D341Med (cell line): ENCODE measurements at regions not wholly inside any gene's neighbourhood (a gene's known extent, or its start where the extent isn't known, plus 50 kb on each side); places are given as distances from the start of the nearest gene placed in this dataset.
"Not testable (repeated sequence)": the region's sequence is repeated elsewhere in the genome, so short reads cannot be mapped to it uniquely, and the experiment has no call there.

Source experiments
- DNase-seq: peaks from one replicate; pipeline ENCODE4 v3.0.0; 2012; ENCODE audit warnings: low spot score

DNA sequence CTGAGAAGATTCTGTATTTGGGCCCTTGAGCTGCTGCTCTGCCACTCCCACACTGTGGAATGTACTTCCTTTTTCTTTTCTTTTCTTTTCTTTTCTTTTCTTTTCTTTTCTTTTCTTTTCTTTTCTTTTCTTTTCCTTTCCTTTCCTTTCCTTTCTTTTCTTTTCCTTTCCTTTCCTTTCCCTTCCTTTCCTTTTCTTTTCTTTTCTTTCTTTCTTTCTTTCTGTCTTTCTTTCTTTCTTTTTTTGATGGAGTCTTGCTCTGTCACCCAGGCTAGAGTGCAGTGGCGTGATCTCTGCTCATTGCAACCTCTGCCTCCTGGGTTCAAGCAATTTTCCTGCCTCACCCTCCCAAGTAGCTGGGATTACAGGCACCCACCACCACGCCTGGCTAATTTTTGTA lies 89.8 kb downstream of the DNAAF6 start:
- not testable (repeated sequence) for DNase-seq

DNA sequence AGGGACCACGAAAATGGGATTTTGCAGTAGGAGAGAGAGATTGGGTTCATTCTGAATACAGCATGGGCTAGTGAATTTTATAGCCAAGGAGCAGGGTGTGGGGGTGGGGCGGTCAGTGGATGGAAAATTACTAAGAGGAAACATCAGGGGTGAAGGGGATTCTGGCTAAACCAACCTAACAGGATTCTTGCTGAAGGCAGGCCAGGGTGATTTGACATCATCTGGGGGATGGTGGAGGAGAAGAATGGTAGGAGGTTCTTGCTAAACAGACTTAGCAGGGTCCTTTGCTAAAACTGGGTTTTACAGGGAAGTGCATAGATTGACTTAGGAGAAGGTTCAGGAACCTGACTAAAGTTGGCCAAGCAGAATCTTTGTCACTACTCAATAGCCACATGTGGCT lies 91.9 kb downstream of the DNAAF6 start:
- DNase-seq, result no peak

DNA sequence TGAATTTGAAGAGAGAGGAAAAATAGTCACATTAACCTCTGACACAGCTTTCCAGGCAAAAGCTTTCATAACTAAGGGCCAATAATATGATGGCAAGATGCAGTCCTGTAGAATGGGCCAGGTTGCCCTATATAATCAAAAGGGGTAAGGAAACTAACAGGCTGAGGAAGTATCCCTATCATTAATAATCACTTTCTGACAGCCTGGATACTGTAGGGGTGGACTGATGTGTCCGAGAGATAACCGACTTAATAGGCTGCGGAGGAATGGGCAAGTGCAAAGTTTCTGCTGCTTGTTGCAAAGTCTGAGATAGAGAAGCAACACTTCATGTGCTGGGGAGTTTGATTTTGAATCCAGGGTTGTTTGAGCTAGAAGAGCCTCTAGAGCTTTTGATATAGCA lies 94.8 kb downstream of the DNAAF6 start:
- DNase-seq, result no peak

DNA sequence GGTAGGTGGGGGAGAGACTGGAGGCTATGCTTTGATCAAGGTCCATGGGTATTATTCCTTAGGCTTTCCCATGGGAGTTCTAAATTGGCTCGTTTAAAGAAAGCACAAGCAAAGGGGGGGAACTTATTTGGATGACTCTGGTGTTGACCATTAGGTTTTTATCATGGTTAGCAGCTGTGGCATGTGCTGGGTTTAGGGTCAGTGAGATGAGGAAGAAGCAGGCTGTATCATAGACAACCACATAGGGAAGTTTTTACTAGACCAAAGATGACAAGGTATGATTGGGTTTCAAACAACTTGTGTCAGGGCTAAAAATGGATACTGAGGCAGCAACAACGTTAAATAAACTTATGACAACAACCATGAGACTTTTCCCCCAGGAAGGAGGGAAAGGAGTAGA lies 97.7 kb downstream of the DNAAF6 start:
- DNase-seq, result no peak

DNA sequence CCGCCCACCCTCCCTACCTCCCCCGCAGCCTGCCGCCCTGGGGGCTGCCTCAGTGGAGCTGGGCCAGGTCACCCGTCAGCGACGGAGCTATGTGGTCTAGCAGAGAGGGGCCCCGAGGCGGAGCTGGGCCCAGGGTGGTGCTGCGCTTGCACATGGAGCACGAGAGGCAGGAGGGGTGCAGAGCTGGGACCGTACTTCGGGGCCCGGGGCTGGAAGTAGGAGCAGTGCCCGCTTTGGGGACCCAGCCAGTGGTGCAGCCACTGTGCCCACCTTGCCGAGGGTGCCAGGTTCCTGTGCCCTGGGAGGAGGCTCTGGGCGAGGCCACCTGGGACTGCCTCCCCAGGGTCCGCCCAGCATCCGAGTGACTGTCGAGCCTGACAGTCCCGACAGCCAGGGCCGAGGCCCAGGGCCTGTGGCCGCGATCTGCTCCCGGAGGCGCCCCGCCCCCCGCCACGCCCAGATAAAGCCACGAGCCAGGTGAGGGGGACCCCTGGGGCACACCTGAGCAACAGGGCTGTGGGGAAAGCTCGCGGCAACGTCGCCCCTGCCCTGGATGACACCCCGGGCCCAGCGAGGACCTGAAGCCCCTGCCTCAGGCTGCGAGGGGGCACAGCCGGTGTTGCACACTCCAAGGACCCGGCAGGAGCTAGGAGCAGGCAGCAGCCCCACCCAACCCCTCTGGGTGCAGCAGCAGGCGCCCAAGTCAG lies 117.5 kb downstream of the DNAAF6 start:
- DNase-seq, result no peak

DNA sequence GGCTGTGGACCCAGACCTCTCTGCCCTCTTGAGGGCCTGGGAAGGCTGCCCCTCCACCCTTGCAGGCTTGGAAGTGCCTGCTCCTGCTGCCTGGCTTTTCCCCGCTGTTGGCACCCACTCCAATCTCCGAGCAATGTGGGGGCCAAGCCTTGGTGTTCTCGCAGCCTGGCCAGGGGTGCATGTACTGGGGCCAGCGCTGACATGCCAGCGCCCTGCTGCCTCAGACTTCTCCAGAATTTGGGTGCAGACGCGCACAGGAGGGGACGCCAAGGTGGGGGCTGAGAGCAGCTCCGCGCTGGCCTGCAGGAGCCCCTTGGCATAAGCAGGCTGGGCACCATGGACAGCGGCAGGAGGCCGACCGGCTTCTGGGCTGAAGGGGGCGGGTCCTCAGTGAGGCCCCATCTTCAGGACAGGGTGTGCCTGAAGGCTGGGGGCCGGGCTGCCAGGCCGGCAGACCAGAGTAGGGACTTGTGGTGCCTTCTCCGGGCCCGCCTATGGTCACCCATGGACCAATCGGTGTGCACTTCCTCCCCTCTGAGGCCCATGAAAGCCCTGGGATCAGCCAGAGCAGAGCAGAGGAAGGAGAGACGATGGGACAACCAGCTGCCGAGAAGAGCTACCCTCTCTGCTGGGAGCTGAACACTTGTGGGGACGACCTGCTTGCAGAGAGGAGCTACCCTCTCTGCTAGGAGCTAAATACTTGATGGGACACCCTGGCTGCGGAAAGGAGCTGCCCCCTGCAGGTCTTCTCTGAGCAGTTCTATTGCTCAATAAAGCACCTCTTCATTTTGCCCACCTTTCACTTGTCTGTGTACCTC lies 118.3 kb downstream of the DNAAF6 start:
- peak; percentile 12 for DNase-seq

DNA sequence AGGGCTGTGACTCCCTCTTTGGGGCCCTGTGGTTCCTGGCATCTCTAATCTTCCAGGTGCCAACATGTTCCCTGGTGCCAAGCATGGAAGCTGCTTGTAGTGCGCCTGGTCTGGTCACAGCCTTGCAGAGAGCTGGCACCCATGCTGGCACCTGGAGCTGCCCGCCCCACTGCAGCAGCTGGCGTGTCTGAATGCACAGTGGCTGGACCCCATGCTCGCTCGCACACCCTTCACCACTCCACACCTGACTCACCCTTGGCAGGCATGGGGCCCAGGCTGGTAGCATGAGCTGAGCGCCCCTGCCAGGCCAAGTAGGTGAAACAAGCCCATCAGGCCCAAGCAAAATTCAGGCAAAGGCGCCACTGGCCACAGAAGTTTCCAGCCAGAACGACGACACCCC lies 119.1 kb downstream of the DNAAF6 start:
- no peak for DNase-seq

DNA sequence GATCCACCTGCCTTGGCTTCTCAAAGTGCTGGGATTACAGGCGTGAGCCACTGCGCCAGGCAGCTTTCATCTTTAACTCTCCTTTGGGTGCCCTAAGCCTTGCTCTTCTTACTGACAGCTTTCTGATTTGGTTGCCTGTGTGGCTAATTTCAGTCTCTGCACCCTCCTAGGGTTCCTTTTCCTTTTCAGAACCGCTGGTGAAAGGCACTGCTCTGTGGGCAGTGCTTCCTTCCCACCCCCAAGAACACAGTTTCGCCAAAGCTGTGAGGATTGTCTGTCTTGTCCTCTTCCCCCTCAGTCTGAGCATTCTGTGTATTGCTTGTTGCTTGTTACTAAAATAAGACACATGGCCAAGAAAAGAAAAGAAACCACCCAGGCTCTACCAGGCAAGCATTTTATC lies 101.4 kb upstream of the FRMPD3 start:
- no peak for DNase-seq

DNA sequence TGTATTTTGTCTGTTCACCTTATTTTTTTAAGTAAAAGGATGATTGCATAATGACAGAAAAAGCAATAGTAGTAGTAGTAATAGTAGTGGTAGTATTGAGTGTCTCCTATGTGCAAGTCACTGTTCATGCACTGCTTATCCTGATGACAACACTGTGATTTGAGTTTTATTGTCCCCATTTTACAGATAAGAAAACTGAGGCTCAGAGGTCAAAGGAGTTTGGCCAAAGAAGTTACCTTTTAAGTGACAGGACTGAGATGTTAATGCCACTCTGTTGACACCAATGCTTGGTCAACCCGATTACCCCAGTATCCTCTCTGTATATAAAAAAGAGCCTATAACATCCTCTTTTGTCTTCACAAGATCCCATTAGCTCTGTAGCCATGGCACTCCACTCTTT lies 100.5 kb upstream of the FRMPD3 start:
- no peak for DNase-seq

DNA sequence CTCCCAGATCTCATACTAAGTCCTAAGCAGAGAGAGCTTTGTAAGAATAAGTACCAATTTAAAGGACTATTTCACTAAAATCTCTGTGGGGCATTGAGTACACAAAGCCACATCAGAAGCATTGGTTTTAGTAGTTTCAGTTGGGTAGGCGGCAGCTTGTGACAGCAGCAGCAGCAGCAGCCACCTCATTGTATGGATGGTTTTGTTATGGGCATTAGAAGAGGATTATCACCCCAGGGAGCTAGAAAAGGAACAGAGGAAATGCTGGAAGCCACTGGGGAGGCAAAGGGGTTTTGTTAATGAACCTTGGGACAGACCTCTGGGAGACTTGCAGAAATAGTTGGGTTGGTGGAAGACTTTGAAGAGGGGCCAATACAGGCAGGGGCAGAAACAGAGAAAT lies 93.9 kb upstream of the FRMPD3 start:
- no peak for DNase-seq

DNA sequence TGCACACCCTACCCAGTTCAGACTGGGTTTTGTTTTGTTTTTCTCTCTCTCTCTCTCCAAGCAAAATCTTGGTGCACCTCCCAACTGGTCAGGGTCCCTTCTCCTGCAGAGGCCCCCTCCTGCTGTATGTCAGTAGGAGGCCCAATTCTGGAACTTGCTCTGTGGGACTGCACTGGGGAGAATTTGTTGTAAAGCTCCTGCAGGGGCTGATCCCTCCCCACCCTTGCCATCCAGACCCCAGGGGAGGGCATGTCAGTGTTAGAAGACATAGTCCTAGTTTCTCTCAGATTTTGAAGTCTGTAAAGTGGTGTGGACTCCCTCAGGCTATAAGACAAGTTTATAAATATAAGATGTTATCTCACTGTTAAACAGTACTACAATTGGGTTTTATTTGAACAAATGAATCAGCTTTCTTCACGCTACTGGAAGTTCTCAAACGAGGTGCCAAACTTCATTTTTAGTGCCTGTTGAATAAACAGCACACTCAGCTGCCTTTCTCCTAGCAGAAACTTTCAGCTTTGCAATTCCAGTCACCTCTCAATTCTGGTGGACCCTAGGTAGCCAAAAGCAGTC lies 88.6 kb upstream of the FRMPD3 start:
- no peak for DNase-seq

DNA sequence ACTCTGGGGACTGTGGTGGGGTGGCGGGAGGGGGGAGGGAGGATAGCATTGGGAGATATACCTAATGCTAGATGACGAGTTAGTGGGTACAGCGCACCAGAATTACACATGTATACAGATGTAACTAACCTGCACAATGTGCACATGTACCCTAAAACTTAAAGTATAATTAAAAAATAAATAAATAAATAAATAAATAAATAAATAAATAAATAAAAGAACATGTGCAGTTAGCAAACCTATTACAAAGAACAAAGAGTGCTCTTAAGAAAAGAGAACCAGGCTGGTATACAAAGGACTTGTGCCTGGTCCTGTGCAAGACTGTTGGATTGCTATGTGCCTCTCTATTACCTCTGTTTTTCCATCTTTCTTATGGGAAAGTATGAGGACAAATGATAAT lies 79.3 kb upstream of the FRMPD3 start:
- DNase-seq, result not testable (repeated sequence)

DNA sequence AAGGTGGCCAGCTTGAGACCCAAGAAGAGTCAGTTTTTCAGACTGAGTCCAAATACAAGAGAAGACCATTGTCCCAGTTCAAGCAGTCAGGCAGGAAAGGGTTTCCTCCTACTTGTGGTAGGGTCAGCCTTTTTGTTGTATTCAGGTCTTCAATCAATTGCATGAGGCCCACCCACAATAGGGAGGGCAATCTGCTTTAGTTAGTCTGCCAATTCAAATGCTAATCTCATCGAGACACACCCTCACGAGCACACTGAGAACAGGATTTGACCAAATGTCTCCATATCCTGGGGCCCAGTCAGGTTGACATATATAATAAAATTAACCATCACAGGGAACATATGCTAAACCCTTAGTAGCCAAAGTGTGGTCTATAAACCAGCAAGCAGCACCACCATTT lies 75.3 kb upstream of the FRMPD3 start:
- no peak for DNase-seq

DNA sequence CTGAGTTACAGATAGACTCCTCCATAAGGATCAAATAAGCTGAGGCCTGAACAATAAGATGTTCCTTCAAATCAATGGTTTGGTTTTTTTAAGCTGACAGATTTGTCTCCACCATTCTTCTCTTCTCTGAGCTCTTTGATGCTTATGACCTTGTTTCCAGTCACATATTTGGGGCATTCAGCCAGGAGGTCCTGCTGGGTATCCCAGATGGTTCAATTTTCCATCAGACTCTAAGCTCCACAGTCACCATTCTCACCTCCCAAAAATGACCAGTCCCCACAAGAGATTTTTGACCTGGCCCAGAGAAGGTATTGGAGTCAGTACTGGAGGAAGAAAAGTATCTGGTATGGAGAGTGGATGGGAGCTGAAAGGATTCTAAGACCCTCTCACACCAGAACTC lies 74.6 kb upstream of the FRMPD3 start:
- DNase-seq, result no peak

DNA sequence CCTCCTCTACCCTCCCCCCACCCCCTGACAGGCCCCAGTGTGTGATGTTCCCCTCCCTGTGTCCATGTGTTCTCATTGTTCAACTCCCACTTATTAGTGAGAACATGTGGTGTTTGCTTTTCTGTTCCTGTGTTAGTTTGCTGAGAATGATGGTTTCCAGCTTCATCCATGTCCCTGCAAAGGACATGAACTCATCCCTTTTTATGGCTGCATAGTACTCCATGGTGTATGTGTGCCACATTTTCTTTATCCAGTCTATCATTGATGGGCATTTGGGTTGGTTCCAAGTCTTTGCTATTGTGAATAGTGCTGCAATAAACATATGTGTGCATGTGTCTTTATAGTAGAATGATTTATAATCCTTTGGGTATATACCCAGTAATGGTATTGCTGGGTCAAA lies 73.3 kb upstream of the FRMPD3 start:
- DNase-seq, result not testable (repeated sequence)

DNA sequence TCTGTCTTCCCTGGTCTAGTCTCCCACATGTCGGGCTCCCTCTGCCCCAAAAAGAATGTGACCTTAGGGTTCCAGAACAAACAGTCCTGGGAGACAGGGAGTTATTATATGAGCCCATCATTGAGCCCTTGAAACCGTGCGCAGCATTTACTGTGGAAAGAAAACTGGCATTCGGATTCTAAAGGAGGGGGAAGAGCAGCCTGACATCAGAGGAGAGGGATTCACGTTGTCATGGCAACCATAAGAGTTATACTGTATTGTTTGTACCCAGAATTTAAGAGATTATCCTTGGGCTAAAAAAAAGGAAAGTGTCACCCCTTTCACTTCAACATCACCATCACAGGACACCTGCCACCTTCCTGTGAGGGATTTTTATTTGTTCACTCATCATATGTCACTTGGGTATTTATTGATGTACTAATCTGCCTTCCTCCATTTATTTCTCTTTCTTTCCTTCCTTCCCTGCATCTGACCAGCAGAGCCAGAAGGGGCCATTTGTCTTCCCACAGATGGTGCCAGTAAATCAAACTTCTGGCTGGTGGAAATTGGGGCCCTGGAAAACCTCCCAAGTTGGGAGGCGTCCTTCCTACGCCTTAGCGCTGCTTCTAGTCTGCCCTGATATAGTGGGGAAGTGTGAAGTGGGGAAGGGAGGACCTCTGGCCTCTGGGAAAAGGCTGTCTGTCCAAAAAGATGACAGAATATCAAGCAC lies 64.9 kb upstream of the FRMPD3 start:
- DNase-seq, result no peak

DNA sequence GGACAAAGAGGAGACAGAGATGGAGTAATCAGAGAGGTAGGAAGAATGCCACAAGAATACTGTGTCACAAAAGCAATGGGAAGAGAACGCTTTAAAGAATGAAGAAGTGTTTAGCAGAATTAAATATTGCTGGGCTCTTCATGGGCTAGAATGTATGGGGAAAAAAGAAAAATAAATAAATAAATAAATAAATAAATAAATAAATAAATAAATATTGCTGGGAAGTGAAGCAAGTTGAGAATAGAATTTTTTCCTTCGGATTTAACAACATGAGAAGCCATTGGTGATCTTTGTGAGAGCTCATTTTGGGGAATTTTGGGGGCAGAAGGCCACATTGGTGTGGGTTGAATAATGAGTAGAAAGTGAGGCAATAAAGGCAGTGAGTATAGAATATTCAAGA lies 59.7 kb upstream of the FRMPD3 start:
- DNase-seq, result no peak

DNA sequence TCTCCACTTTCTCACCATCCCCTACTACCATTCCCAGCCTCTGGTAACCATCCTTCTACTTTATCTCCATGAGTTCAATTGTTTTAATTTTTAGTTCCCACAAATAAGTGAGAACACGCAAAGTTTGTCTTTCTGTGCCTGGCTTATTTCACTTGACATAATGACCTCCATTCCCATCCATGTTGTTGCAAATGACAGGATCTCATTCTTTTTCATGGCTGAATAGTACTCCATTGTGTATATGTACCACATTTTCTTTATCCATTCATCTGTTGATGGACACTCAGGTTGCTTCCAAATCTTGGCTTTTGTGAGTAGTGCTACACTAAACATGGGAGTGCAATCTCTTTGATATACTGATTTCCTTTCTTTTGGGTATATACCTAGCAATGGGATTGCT lies 55.8 kb upstream of the FRMPD3 start:
- DNase-seq, result not testable (repeated sequence)

DNA sequence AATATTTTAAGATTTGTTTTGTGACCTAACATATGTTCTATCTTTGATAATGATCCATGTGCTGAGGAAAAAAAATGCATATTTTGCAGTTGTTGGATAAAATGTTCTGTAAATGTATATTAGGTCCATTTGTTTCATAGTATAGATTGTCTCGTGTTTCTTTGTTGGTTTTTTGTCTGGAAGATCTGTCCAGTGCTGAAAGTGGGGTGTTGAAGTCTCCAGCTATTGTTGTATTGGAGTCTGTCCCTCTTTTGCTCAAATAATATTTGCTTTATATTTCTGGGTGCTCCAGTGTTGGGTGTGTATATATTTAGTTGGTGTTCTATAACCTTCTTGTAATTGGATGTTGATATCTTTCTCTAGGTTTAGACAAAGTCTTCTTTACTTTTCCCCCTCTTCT lies 53.2 kb upstream of the FRMPD3 start:
- DNase-seq, result no peak

DNA sequence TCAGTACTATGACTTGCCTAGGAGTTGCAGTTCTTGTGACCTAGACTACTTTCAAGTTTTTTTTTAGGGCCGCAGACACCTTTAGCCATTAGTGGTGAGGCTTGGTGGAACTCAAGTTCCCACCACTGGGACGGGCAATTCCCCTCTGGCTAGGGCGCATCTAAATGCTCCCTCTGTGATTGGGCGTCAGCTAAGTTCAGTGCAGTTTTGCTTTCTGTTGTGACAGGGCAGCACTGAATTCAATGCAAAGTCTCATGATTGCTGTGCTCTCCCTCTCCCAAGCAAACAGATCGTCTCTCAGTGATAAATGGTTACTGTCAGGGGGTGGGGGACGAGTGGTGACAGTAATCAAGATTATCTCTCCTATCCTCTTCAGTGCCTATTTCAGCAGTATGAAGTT lies 52.7 kb upstream of the FRMPD3 start:
- no peak for DNase-seq

DNA sequence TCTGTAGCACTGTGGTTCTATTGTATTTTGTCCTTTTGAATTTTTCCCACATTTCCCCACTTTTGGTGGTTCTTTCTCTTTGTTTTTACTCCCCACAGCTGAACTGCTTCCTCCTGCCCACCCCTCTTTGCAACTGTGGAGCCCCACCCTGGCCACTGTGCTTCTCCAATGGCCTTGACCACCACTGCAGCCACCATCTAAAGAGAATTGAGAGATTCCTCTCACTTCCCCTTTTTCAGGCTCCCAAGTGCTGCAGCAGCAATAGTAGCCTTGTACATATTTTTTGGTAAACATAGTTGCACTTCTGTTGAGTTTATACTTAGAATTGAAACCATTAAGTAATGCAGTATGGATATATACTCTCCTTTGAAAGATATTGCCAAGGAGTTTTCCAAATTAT lies 51.3 kb upstream of the FRMPD3 start:
- no peak for DNase-seq
